ENCODE measurements at regions not wholly inside any gene's neighbourhood (a gene's known extent, or its start where the extent isn't known, plus 50 kb on each side); places are given as distances from the start of the nearest gene placed in this dataset.
"Not testable (repeated sequence)": the region's sequence is repeated elsewhere in the genome, so short reads cannot be mapped to it uniquely, and the experiment has no call there.

DNA sequence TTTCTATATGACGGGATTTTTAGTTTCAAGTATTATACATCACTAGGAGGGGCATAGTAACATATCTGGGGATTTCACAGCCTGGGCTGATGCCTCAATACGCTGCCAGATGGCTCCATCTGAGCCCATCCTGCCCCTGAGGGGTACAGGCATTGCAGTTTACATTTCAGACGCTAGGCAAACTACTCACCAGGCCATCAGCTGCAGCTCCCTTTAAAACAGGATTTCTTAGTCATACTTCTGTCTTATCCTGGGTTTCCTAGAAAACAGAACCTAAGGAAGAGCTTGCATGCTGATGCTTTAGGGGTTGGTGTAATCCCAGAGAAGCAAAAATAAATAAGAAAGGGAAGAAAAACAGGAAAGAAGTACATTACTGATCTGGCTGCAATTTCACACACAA is 372.8 kb upstream of the PIK3R1 start:
- Mint-ChIP-seq H3K9me3 (no peaks in the 10 kb centered on the region), H3K27me3 (ENCODE audit: low read depth) (no peaks in the 10 kb centered on the region)
- TF ChIP-seq, protein P1, sequence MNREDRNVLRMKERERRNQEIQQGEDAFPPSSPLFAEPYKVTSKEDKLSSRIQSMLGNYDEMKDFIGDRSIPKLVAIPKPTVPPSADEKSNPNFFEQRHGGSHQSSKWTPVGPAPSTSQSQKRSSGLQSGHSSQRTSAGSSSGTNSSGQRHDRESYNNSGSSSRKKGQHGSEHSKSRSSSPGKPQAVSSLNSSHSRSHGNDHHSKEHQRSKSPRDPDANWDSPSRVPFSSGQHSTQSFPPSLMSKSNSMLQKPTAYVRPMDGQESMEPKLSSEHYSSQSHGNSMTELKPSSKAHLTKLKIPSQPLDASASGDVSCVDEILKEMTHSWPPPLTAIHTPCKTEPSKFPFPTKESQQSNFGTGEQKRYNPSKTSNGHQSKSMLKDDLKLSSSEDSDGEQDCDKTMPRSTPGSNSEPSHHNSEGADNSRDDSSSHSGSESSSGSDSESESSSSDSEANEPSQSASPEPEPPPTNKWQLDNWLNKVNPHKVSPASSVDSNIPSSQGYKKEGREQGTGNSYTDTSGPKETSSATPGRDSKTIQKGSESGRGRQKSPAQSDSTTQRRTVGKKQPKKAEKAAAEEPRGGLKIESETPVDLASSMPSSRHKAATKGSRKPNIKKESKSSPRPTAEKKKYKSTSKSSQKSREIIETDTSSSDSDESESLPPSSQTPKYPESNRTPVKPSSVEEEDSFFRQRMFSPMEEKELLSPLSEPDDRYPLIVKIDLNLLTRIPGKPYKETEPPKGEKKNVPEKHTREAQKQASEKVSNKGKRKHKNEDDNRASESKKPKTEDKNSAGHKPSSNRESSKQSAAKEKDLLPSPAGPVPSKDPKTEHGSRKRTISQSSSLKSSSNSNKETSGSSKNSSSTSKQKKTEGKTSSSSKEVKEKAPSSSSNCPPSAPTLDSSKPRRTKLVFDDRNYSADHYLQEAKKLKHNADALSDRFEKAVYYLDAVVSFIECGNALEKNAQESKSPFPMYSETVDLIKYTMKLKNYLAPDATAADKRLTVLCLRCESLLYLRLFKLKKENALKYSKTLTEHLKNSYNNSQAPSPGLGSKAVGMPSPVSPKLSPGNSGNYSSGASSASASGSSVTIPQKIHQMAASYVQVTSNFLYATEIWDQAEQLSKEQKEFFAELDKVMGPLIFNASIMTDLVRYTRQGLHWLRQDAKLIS (CRISPR knock-in tag; IDR thresholded peaks at IDR 0.05; ENCODE audit: borderline replicate concordance), result no peak
- TF ChIP-seq ELF4 (CRISPR knock-in tag; IDR thresholded peaks at IDR 0.05; ENCODE audit: low read depth) (no peak), ZNF317 (CRISPR knock-in tag; IDR thresholded peaks at IDR 0.05; ENCODE audit: borderline replicate concordance, low read depth) (no peak), JAZF1 (CRISPR knock-in tag; IDR thresholded peaks at IDR 0.05) (no peak)
- TF ChIP-seq, protein P2, sequence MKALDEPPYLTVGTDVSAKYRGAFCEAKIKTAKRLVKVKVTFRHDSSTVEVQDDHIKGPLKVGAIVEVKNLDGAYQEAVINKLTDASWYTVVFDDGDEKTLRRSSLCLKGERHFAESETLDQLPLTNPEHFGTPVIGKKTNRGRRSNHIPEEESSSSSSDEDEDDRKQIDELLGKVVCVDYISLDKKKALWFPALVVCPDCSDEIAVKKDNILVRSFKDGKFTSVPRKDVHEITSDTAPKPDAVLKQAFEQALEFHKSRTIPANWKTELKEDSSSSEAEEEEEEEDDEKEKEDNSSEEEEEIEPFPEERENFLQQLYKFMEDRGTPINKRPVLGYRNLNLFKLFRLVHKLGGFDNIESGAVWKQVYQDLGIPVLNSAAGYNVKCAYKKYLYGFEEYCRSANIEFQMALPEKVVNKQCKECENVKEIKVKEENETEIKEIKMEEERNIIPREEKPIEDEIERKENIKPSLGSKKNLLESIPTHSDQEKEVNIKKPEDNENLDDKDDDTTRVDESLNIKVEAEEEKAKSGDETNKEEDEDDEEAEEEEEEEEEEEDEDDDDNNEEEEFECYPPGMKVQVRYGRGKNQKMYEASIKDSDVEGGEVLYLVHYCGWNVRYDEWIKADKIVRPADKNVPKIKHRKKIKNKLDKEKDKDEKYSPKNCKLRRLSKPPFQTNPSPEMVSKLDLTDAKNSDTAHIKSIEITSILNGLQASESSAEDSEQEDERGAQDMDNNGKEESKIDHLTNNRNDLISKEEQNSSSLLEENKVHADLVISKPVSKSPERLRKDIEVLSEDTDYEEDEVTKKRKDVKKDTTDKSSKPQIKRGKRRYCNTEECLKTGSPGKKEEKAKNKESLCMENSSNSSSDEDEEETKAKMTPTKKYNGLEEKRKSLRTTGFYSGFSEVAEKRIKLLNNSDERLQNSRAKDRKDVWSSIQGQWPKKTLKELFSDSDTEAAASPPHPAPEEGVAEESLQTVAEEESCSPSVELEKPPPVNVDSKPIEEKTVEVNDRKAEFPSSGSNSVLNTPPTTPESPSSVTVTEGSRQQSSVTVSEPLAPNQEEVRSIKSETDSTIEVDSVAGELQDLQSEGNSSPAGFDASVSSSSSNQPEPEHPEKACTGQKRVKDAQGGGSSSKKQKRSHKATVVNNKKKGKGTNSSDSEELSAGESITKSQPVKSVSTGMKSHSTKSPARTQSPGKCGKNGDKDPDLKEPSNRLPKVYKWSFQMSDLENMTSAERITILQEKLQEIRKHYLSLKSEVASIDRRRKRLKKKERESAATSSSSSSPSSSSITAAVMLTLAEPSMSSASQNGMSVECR (CRISPR knock-in tag; IDR thresholded peaks at IDR 0.05; ENCODE audit: borderline replicate concordance), result no peak
- TF ChIP-seq, protein P3, sequence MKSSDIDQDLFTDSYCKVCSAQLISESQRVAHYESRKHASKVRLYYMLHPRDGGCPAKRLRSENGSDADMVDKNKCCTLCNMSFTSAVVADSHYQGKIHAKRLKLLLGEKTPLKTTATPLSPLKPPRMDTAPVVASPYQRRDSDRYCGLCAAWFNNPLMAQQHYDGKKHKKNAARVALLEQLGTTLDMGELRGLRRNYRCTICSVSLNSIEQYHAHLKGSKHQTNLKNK (CRISPR knock-in tag; IDR thresholded peaks at IDR 0.05), result no peak

DNA sequence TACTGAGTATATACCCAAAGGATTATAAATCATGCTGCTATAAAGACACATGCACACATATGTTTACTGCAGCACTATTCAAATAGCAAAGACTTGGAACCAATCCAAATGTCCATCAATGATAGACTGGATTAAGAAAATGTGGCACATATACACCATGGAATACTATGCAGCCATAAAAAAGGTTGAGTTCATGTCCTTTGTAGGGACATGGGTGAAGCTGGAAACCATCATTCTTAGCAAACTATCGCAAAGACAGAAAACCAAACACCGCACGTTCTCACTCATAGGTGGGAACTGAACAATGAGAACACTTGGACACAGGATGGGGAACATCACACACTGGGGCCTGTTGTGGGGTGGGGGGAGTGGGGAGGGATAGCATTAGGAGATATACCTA is 378.3 kb upstream of the PIK3R1 start:
- ATAC-seq; DNase-seq (ENCODE audit: low spot score); H3K27ac Mint-ChIP-seq; CTCF ChIA-PET; H3K36me3 Mint-ChIP-seq; POLR2A ChIA-PET; H3K4me3 Mint-ChIP-seq; H3K9me3 Mint-ChIP-seq; H3K27me3 Mint-ChIP-seq (ENCODE audit: low read depth): not testable (repeated sequence)
- peaks cover 14% of the 10 kb centered on the region for H3K4me1 Mint-ChIP-seq

More for the DNA sequence above, 372.8 kb upstream of the PIK3R1 start:
- H3K27ac Mint-ChIP-seq, result no peak overlapping the region
- no peaks in the 10 kb centered on the region for H3K36me3 Mint-ChIP-seq
- no peak overlapping the region for H3K4me3 Mint-ChIP-seq
- CTCF ChIA-PET, result interaction anchor here (0.7 to 1.7 kb wide), 6 partner anchors 14 to 410 kb away, joined by 3 to 6 read pairs (median 4); partner anchors contain the start of gene PIK3R1
- DNase-seq (ENCODE audit: low spot score), result peak; percentile 23
- H3K4me1 Mint-ChIP-seq, result peaks cover 39% of the 10 kb centered on the region
- POLR2A ChIA-PET, result no interaction called here
- ATAC-seq, result peak; percentile 93

DNA sequence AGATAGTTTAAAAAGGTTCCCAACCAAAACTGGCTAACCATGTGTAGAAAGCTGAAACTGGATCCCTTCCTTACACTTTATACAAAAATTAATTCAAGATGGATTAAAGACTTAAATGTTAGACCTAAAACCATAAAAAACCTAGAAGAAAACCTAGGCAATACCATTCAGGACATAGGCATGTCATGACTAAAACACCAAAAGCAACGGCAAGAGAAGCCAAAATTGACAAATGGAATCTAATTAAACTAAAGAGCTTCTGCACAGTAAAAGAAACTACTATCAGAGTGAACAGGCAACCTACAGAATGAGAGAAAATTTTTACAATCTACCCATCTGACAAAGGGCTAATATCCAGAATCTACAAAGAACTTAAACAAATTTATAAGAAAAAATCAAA is 379.1 kb upstream of the PIK3R1 start:
- CTCF ChIA-PET; POLR2A ChIA-PET; DNase-seq (ENCODE audit: low spot score): not testable (repeated sequence)

DNA sequence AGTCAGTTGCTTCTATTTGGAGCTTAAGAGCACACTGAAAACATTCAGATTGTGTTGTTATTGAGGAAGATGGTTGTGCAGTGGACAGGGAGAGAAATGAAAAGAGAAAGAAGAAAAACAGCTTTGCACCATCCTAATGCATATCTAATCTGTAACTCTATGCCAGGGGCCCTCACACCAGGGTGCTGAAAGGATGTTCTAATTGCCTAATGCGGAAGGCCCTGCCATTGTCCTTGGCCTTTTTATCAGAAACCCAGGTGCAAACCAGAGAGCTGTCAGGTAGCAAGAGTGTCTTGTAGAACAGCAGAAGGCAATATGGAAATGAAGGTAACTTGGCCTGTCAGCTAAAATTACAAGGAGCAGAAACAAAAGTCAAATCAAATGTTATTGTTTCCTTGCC is 384.5 kb upstream of the PIK3R1 start:
- Mint-ChIP-seq H3K27ac (no peak overlapping the region), H3K36me3 (peaks cover 3% of the 10 kb centered on the region; the same call in 1 of the 2 replicates), H3K27me3 (ENCODE audit: low read depth) (no peaks in the 10 kb centered on the region), H3K4me1 (peaks cover 38% of the 10 kb centered on the region), H3K4me3 (no peak overlapping the region), H3K9me3 (0 out of 2 replicates have a peak, but pooled peaks cover 3% of the 10 kb centered on the region)
- POLR2A ChIA-PET, result no interaction called here
- no peak for TF ChIP-seq HMGA2 (CRISPR knock-in tag; IDR thresholded peaks at IDR 0.05)
- TF ChIP-seq, protein P4, sequence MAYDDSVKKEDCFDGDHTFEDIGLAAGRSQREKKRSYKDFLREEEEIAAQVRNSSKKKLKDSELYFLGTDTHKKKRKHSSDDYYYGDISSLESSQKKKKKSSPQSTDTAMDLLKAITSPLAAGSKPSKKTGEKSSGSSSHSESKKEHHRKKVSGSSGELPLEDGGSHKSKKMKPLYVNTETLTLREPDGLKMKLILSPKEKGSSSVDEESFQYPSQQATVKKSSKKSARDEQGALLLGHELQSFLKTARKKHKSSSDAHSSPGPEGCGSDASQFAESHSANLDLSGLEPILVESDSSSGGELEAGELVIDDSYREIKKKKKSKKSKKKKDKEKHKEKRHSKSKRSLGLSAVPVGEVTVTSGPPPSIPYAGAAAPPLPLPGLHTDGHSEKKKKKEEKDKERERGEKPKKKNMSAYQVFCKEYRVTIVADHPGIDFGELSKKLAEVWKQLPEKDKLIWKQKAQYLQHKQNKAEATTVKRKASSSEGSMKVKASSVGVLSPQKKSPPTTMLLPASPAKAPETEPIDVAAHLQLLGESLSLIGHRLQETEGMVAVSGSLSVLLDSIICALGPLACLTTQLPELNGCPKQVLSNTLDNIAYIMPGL (CRISPR knock-in tag; IDR thresholded peaks at IDR 0.05), result no peak
- TF ChIP-seq, protein P5, sequence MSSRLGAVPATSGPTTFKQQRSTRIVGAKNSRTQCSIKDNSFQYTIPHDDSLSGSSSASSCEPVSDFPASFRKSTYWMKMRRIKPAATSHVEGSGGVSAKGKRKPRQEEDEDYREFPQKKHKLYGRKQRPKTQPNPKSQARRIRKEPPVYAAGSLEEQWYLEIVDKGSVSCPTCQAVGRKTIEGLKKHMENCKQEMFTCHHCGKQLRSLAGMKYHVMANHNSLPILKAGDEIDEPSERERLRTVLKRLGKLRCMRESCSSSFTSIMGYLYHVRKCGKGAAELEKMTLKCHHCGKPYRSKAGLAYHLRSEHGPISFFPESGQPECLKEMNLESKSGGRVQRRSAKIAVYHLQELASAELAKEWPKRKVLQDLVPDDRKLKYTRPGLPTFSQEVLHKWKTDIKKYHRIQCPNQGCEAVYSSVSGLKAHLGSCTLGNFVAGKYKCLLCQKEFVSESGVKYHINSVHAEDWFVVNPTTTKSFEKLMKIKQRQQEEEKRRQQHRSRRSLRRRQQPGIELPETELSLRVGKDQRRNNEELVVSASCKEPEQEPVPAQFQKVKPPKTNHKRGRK (CRISPR knock-in tag; IDR thresholded peaks at IDR 0.05; ENCODE audit: borderline replicate concordance), result no peak
- TF ChIP-seq FOXK1 (CRISPR knock-in tag; IDR thresholded peaks at IDR 0.05), result no peak
- TF ChIP-seq MYBL2 (CRISPR knock-in tag; IDR thresholded peaks at IDR 0.05), result no peak
- no peak for TF ChIP-seq KAT7 (CRISPR knock-in tag; IDR thresholded peaks at IDR 0.05; ENCODE audit: borderline replicate concordance)
- CTCF ChIA-PET, result interaction anchor here (1.1 kb wide), 1 partner anchor 422 kb away, joined by 3 read pairs; no protein-coding TSS in a partner anchor
- ATAC-seq (peak; percentile 47), DNase-seq (ENCODE audit: low spot score) (no peak)

More for the DNA sequence above, 379.1 kb upstream of the PIK3R1 start:
- H3K36me3 Mint-ChIP-seq; ATAC-seq; H3K9me3 Mint-ChIP-seq; H3K27ac Mint-ChIP-seq; H3K4me3 Mint-ChIP-seq; H3K27me3 Mint-ChIP-seq (ENCODE audit: low read depth): not testable (repeated sequence)
- peaks cover 21% of the 10 kb centered on the region for H3K4me1 Mint-ChIP-seq

Measured in WTC11 (cell line).